IMR-90 (cell line): ENCODE measurements at regions not wholly inside any gene's neighbourhood (a gene's known extent, or its start where the extent isn't known, plus 50 kb on each side); places are given as distances from the start of the nearest gene placed in this dataset.

Source experiments
- ATAC-seq: fragments of 200-7000 bp; cut with Tn5 transposase; 2 replicates; pipeline ENCODE4 v1.9.1; 2020; ENCODE audit warnings: low read depth, mild to moderate bottlenecking, moderate library complexity
- BruUV-seq: library from RNA; stranded (reverse); fragments of 400-500 nt; replicated peaks from 2 replicates; lab custom pipeline; 2021; lab: Mats Ljungman, UMichigan
- CTCF ChIA-PET: fragments of 300-600 bp; formaldehyde crosslinking; extraction: SDS; loops from one replicate; lab custom pipeline; 2021; ENCODE audit warnings: antibody characterized with exemption; lab: Yijun Ruan, JAX
- POLR2A ChIA-PET: fragments of 300-600 bp; sonication (Branson Sonifier 250); formaldehyde crosslinking; loops from one replicate; lab custom pipeline; 2022; ENCODE audit warnings: antibody characterized with exemption; ENCODE audit not compliant: unreplicated experiment; lab: Charles Lee
- DNase-seq: peaks from one replicate; pipeline ENCODE4 v3.0.0; 2013
- H2AFZ ChIP-seq: replicated peaks from 2 replicates; pipeline ENCODE3; 2013; ENCODE audit warnings: low read length, mild to moderate bottlenecking; ENCODE audit not compliant: poor library complexity
- H2AK5ac ChIP-seq: 2 replicates; pipeline ENCODE4 v1.6.1; 2013; ENCODE audit warnings: low read depth, low read length, inconsistent platforms
- H2AK9ac ChIP-seq: replicated peaks from 2 replicates; pipeline ENCODE3; 2013; ENCODE audit warnings: mild to moderate bottlenecking, low read depth, low read length, moderate library complexity; ENCODE audit not compliant: poor library complexity
- H2BK120ac ChIP-seq: 2 replicates; pipeline ENCODE4 v1.6.1; 2013; ENCODE audit warnings: low read depth, low read length, inconsistent platforms
- H2BK15ac ChIP-seq: 3 replicates; pipeline ENCODE4 v1.6.1; 2013; ENCODE audit warnings: low read depth, low read length, inconsistent platforms
- H2BK20ac ChIP-seq: 2 replicates; pipeline ENCODE4 v1.6.1; 2013; ENCODE audit warnings: low read depth, mild to moderate bottlenecking, inconsistent platforms, low read length, moderate library complexity
- H2BK5ac ChIP-seq: 2 replicates; pipeline ENCODE4 v1.6.1; 2013; ENCODE audit warnings: mild to moderate bottlenecking, low read depth, low read length, inconsistent platforms; ENCODE audit not compliant: poor library complexity, severe bottlenecking
- H3K14ac ChIP-seq: replicated peaks from 2 replicates; pipeline ENCODE4 v1.6.1; 2013; ENCODE audit warnings: low read depth, low read length, inconsistent platforms
- H3K18ac ChIP-seq: 2 replicates; pipeline ENCODE4 v1.6.1; 2013; ENCODE audit warnings: low read depth, low read length, control low read depth
- H3K23ac ChIP-seq: 2 replicates; pipeline ENCODE4 v1.6.1; 2013; ENCODE audit warnings: low read depth, low read length, inconsistent platforms
- H3K27ac ChIP-seq: 2 replicates; pipeline ENCODE4 v1.5.1; 2013; ENCODE audit warnings: mild to moderate bottlenecking, control low read depth, low read length; ENCODE audit not compliant: insufficient read depth
- H3K27me3 ChIP-seq: 2 replicates; pipeline ENCODE4 v1.6.1; 2013; ENCODE audit warnings: low read length; ENCODE audit not compliant: control insufficient read depth, insufficient read depth
- H3K36me3 ChIP-seq: 2 replicates; pipeline ENCODE4 v1.6.1; 2013; ENCODE audit warnings: low read length, mixed read lengths; ENCODE audit not compliant: control insufficient read depth, insufficient read depth
- H3K4ac ChIP-seq: 2 replicates; pipeline ENCODE4 v1.6.1; 2013; ENCODE audit warnings: low read depth, low read length, inconsistent platforms
- H3K4me1 ChIP-seq: 2 replicates; pipeline ENCODE4 v1.6.1; 2013; ENCODE audit warnings: low read length, mixed read lengths; ENCODE audit not compliant: control insufficient read depth, insufficient read depth
- H3K4me2 ChIP-seq: 2 replicates; pipeline ENCODE4 v1.6.1; 2013; ENCODE audit warnings: low read depth, mild to moderate bottlenecking, control low read depth, low read length, moderate library complexity
- H3K4me3 ChIP-seq: 2 replicates; pipeline ENCODE4 v1.5.1; 2013; ENCODE audit warnings: low read depth, mild to moderate bottlenecking, control low read depth, low read length, moderate library complexity; ENCODE audit not compliant: insufficient read depth
- H3K56ac ChIP-seq: 2 replicates; pipeline ENCODE4 v1.6.1; 2013; ENCODE audit warnings: low read length, inconsistent platforms; ENCODE audit not compliant: insufficient read depth; ENCODE audit errors: extremely low read depth
- H3K79me1 ChIP-seq, 2 experiments: 2 replicates each; pipeline ENCODE4 v1.6.1; 2013; ENCODE audit warnings: low read length in 2 of 2, inconsistent platforms in 1 of 2, low read depth in 1 of 2
- H3K9ac ChIP-seq: 2 replicates; pipeline ENCODE4 v1.6.1; 2013; ENCODE audit warnings: low read depth, low read length, control low read depth
- H3K9me1 ChIP-seq: 2 replicates; pipeline ENCODE4 v1.6.1; 2013; ENCODE audit warnings: low read length, inconsistent platforms; ENCODE audit not compliant: insufficient read depth
- H3K9me3 ChIP-seq: 2 replicates; pipeline ENCODE4 v1.6.1; 2013; ENCODE audit warnings: low read length; ENCODE audit not compliant: control insufficient read depth, insufficient read depth
- H4K20me1 ChIP-seq: 2 replicates; pipeline ENCODE4 v1.6.1; 2013; ENCODE audit warnings: low read length, inconsistent platforms; ENCODE audit not compliant: insufficient read depth
- H4K5ac ChIP-seq: 2 replicates; pipeline ENCODE4 v1.6.1; 2013; ENCODE audit warnings: mild to moderate bottlenecking, low read depth, low read length, control low read depth
- H4K8ac ChIP-seq, 2 experiments: 2 replicates each; pipeline ENCODE4 v1.6.1; 2013; ENCODE audit warnings: low read depth in 2 of 2, low read length in 2 of 2, control low read depth in 1 of 2, inconsistent platforms in 1 of 2
- H4K91ac ChIP-seq: 2 replicates; pipeline ENCODE4 v1.6.1; 2013; ENCODE audit warnings: low read depth, low read length, inconsistent platforms; ENCODE audit not compliant: insufficient read depth
- MXI1 ChIP-seq: IDR thresholded peaks from 2 replicates; pipeline ENCODE4 v1.6.1; 2012; ENCODE audit warnings: low read depth, mild to moderate bottlenecking, low read length, moderate library complexity, borderline replicate concordance
- RAD21 ChIP-seq: IDR thresholded peaks from 2 replicates; pipeline ENCODE4 v1.6.1; 2012; ENCODE audit warnings: low read length, improper control_type of control experiment
- WGBS, 2 experiments: methylation state at CpG; one replicate each; pipeline versions ENCODE4 v1.1.5 to v1.1.7; 2013; ENCODE audit warnings: missing lambda C conversion rate in 2 of 2; ENCODE audit not compliant: insufficient read length in 1 of 2; ENCODE audit errors: extremely low coverage in 2 of 2; 5-methylcytosine and 5-hydroxymethylcytosine counted together
- dilution Hi-C: fragments of 300-500 bp; cut with HindIII; formaldehyde crosslinking; loops from one replicate; pipeline ENCODE4 v1.14.3; 2018; ENCODE audit warnings: low sequenced_read_pairs; ENCODE audit not compliant: unreplicated experiment
- in situ Hi-C: fragments of 300-500 bp; cut with MboI; formaldehyde crosslinking; loops from 3 replicates; pipeline ENCODE4 v1.14.3; 2019; ENCODE audit warnings: low sequenced_read_pairs, inconsistent platforms, mixed read lengths
- intact Hi-C: fragments of 100-400 bp; cut with micrococcal nuclease; formaldehyde crosslinking; loops from 2 replicates; pipeline ENCODE4 v1.10.0; 2022

GRCh38 chr18:34153711-34154110 lies 71.0 kb downstream of the NOL4 start:
- H3K27me3 ChIP-seq, result no peaks in the 10 kb centered on the region
- POLR2A ChIA-PET, result no interaction called here
- no peak overlapping the region for H3K56ac ChIP-seq
- H2BK15ac ChIP-seq, result no peak overlapping the region
- dilution Hi-C loops (no loop called here), in situ Hi-C loops (no loop called here), intact Hi-C loops (no loop called here)
- peak; percentile 16 for DNase-seq
- H4K5ac ChIP-seq, result no peak overlapping the region
- no peaks in the 10 kb centered on the region for H3K9me3 ChIP-seq
- H3K79me1 ChIP-seq, result no peaks in the 10 kb centered on the region
- H3K27ac ChIP-seq, result no peak overlapping the region
- H4K91ac ChIP-seq, result no peak overlapping the region
- no peaks in the 10 kb centered on the region for H4K20me1 ChIP-seq
- no peak overlapping the region for H3K14ac ChIP-seq
- H3K4me2 ChIP-seq, result peak overlapping the region; percentile 74; the same call in 1 of the 2 replicates
- TF ChIP-seq RAD21, result no peak
- 0 out of 2 replicates have a peak, but pooled peaks have one; percentile 15 for TF ChIP-seq MXI1
- no TSS peak for BruUV-seq
- no peak overlapping the region for H2AFZ ChIP-seq
- H3K36me3 ChIP-seq, result no peaks in the 10 kb centered on the region
- no CpG with 5 or more reads among the region's 1 CpG for WGBS, 2 experiments
- no peak overlapping the region for H2BK120ac ChIP-seq
- H3K9me1 ChIP-seq, result no peaks in the 10 kb centered on the region
- no peak overlapping the region for H2AK9ac ChIP-seq
- H2AK5ac ChIP-seq, result no peak overlapping the region
- H3K9ac ChIP-seq, result no peak overlapping the region
- no peaks in the 10 kb centered on the region for H3K4me1 ChIP-seq
- H3K18ac ChIP-seq, result no peak overlapping the region
- no peak overlapping the region for H3K23ac ChIP-seq
- no peak overlapping the region for H2BK20ac ChIP-seq
- CTCF ChIA-PET, result no interaction called here
- no peak overlapping the region for H4K8ac ChIP-seq
- H3K4ac ChIP-seq, result no peak overlapping the region
- no peak overlapping the region for H2BK5ac ChIP-seq
- H3K4me3 ChIP-seq, result peak overlapping the region; percentile 45; the same call in 1 of the 2 replicates
- ATAC-seq, result peak; percentile 60
